ENCODE measurements at regions not wholly inside any gene's neighbourhood (a gene's known extent, or its start where the extent isn't known, plus 50 kb on each side); places are given as distances from the start of the nearest gene placed in this dataset.

GRCh38 chr6:167400482-167401138 is 75.7 kb downstream of the TTLL2 start:
- TF ChIP-seq TSHZ2 (CRISPR knock-in tag; IDR thresholded peaks at IDR 0.05), result no peak
- no peak for TF ChIP-seq PATZ1 (CRISPR knock-in tag; IDR thresholded peaks at IDR 0.05; ENCODE audit: borderline replicate concordance)
- no peak for TF ChIP-seq ISL1 (CRISPR knock-in tag; IDR thresholded peaks at IDR 0.05)
- no peak for TF ChIP-seq SNAI2 (CRISPR knock-in tag; IDR thresholded peaks at IDR 0.05)
- no peak for TF ChIP-seq ZFP30 (CRISPR knock-in tag; IDR thresholded peaks at IDR 0.05)
- TF ChIP-seq CREB5 (CRISPR knock-in tag; IDR thresholded peaks at IDR 0.05; ENCODE audit: low read depth), result no peak
- no peak for TF ChIP-seq ARNTL (CRISPR knock-in tag; IDR thresholded peaks at IDR 0.05; ENCODE audit: borderline replicate concordance, low read depth)
- no peak for TF ChIP-seq CSDC2 (CRISPR knock-in tag; IDR thresholded peaks at IDR 0.05)
- no peak for TF ChIP-seq CSRNP3 (CRISPR knock-in tag; IDR thresholded peaks at IDR 0.05)
- TF ChIP-seq ESRRG (CRISPR knock-in tag; IDR thresholded peaks at IDR 0.05), result no peak

Data from SK-N-SH treated with all-trans-retinoic acid at 6 μM for 48 hours (cell line).